Stimulated activated effector memory CD8-positive, alpha-beta T cell treated with anti-CD3 and anti-CD28 coated beads, Interleukin-12 subunit alpha, Interleukin-12 subunit beta, amount 100 ng/mL, for 72 hours (primary cell): ENCODE measurements at regions not wholly inside any gene's neighbourhood (a gene's known extent, or its start where the extent isn't known, plus 50 kb on each side); places are given as distances from the start of the nearest gene placed in this dataset.
"Not testable (repeated sequence)": the region's sequence is repeated elsewhere in the genome, so short reads cannot be mapped to it uniquely, and the experiment has no call there.

Experiments used
- ATAC-seq: fragments of 150-1000 bp; cut with Tn5 transposase; 2 replicates; pipeline ENCODE4 v1.10.0; 2021
- DNase-seq, 2 donors: peaks; one replicate each; pipeline ENCODE4 v3.0.0; 2021 to 2022; ENCODE audit warnings: low spot score in 2 of 2
- H3K27ac Mint-ChIP-seq: one replicate; pipeline ENCODE4 v1.8.0; 2022; ENCODE audit warnings: mild to moderate bottlenecking, mixed read lengths
- H3K36me3 Mint-ChIP-seq: one replicate; pipeline ENCODE4 v1.8.0; 2022; ENCODE audit warnings: mild to moderate bottlenecking, mixed read lengths
- H3K4me1 Mint-ChIP-seq: one replicate; pipeline ENCODE4 v1.8.0; 2022; ENCODE audit warnings: mixed read lengths
- H3K4me3 Mint-ChIP-seq: one replicate; pipeline ENCODE4 v1.8.0; 2022; ENCODE audit warnings: mild to moderate bottlenecking, mixed read lengths
- H3K9me3 Mint-ChIP-seq: one replicate; pipeline ENCODE4 v1.8.0; 2022; ENCODE audit warnings: mixed read lengths

DNA sequence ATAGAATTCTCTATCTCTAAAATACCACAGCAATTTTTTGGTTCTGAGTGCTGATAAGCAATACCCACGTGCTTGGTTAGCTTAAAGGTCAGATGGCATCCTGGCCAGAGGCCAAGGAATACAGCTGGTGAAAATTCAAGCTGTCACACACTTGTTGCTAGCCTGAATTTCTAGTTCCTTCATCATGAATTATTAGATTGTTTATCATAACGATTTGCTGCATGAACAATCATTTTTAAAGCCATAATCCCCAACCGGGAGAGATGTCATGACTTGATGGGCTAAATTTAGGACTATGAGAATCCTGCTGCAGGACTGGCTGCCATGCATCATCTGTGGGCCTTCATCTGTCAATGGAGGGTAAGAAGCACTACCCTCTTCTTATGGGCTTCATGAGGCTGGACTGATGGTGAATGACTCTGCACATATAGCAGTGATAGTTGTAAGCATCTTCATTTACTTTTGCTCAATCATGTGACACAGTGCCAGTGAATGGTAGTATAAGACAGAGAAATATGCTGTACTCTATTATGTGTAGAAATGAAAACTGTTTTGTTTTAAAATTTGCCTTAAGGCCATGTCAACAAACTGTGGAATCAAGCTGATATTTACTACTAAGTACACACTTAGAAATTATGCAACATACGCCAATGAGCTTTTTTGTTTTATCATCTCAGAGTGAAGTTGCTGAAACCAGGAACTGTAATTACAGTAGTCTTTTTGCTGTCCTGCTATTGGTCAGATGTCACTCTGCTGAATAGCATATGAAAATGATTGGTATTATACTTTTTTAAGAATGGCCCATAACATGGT is 80.5 kb upstream of the RALGPS2 start:
- ATAC-seq (no peak), DNase-seq (no peak)
- no peaks in the 10 kb centered on the region for H3K36me3 Mint-ChIP-seq
- H3K9me3 Mint-ChIP-seq: no peaks in the 10 kb centered on the region
- H3K4me1 Mint-ChIP-seq: no peaks in the 10 kb centered on the region
- no peak overlapping the region for H3K4me3 Mint-ChIP-seq
- H3K27ac Mint-ChIP-seq: no peak overlapping the region

DNA sequence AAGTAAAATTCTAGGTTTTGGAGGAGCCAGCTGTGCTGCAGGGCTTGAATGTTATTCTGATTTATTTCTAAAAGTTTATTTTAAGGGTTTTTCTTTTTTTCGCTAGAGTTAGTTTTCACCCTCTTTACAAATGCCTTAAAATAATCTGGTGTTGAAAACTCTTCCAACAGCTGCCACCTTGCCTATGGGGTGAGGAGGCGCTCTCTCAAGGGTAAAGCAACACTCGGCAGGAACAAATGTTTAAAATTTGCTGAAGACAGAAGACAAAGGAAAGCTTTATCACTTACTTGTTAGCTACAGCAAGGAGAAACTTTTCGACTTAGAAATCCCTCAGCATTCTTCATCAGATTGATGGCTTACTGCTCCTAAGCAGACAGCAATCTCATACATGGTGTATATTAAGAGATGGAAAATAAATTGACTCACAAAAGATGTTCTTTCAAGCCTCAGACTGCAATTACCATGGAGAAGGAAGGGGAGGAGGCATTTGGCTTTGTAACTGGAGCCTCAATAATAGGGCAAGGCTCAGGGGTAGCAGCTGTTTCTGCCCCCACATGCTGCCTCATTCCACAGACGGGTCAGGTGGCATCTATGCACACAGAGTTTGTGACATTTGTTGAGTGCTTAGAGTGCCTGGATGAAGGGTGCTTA is 79.8 kb upstream of the RALGPS2 start:
- ATAC-seq (no peak), DNase-seq (no peak)
- Mint-ChIP-seq H3K4me1 (no peaks in the 10 kb centered on the region), H3K4me3 (no peak overlapping the region), H3K9me3 (no peaks in the 10 kb centered on the region), H3K27ac (no peak overlapping the region), H3K36me3 (no peaks in the 10 kb centered on the region)

DNA sequence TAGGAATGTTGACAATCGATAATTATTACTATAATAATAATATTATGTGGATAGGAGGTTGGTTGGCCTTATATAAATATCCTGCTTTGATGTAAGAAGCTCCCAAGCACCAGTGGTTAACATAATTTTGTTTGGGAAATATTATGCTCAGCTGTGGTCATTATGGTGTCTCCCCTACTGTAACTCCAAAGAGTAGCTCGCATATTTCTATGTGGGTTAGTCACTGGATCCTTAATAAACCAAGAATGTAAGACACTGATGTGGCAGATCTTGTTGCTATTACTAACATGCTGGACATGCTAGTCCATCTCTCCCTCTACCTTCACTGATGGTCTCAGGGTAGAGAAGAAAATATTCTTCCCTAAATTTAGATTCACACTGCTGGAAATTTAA is 79.2 kb upstream of the RALGPS2 start:
- no peak overlapping the region for H3K4me3 Mint-ChIP-seq
- H3K27ac Mint-ChIP-seq: no peak overlapping the region
- ATAC-seq (no peak), DNase-seq (no peak)
- H3K36me3 Mint-ChIP-seq: no peaks in the 10 kb centered on the region
- no peaks in the 10 kb centered on the region for H3K9me3 Mint-ChIP-seq
- no peaks in the 10 kb centered on the region for H3K4me1 Mint-ChIP-seq

DNA sequence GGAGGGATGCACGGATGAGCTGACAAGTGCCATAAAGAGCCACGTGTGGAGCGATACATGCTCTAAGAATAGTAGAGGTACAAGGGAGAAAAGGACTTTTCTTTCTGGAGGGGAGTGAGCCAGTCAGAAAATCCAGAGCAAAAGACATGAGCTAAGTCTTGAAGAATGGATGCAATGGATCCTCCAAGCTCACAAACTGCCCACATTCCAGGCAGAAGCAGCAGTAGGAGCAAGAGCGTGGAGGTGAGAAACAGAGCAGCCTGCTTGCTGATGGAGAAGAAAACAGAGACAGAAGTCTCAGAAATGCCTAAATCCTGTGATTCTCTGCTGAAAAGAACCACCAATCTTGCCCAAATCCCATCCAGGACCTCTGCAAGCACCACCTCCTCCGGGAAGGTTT is 78.2 kb upstream of the RALGPS2 start:
- H3K9me3 Mint-ChIP-seq: no peaks in the 10 kb centered on the region
- DNase-seq (no peak), ATAC-seq (no peak)
- no peaks in the 10 kb centered on the region for H3K36me3 Mint-ChIP-seq
- H3K27ac Mint-ChIP-seq: no peak overlapping the region
- no peaks in the 10 kb centered on the region for H3K4me1 Mint-ChIP-seq
- no peak overlapping the region for H3K4me3 Mint-ChIP-seq

DNA sequence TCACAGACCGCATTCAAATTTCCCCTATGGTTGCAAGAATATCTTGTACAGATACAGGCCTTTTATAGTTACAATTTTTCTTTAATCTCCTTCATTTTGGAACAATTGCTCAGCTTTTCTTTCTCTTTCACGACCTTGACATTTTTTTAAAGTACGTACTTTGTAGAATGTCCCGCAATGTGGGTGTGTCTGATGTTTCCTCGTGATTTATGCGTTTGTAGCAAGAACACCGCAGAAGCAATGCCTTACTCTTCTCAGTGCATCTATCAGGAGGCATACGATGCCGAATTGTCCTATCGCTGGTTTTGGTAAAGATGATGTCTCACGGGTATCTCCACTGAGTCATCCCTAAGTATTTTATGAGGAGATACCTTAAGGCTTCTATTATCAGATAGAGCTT is 76.9 kb upstream of the RALGPS2 start:
- ATAC-seq (no peak), DNase-seq (no peak)
- Mint-ChIP-seq H3K36me3 (no peaks in the 10 kb centered on the region), H3K4me1 (no peaks in the 10 kb centered on the region), H3K4me3 (no peak overlapping the region), H3K9me3 (no peaks in the 10 kb centered on the region), H3K27ac (no peak overlapping the region)

DNA sequence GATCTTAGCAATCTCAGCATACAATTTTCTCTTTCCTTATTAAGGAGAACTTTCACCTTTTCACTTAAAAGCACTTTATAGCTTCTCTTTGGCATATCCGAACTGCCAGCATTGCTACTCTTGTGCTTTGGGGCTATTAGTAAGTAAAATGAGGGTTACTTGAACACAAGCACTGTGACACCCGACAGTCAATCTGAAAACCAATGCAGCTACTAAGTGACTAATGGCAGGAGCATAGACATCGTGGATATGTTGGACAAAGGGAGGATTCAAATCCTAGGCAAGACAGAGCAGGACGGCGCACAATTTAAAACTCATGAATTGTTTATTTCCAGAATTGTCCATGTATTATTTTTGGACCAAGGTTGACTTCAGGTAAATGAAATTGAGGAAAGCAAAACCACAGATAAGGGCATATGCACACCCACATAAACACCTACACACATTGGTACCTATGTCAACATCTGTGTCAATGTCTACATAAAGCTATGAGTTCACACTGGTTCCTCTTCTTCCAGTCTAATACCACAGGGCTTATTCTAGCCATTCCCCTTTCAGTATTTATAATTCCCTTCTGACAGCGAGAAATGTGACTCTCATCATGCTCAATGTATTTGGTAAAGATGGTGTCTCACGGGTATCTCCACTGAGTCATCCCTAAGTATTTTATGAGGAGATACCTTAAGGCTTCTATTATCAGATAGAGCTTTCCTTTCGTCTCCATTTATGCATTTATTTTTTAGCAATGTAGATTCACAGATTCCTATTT is 75.3 kb upstream of the RALGPS2 start:
- no peak for ATAC-seq
- Mint-ChIP-seq H3K9me3 (no peaks in the 10 kb centered on the region), H3K36me3 (no peaks in the 10 kb centered on the region)

DNA sequence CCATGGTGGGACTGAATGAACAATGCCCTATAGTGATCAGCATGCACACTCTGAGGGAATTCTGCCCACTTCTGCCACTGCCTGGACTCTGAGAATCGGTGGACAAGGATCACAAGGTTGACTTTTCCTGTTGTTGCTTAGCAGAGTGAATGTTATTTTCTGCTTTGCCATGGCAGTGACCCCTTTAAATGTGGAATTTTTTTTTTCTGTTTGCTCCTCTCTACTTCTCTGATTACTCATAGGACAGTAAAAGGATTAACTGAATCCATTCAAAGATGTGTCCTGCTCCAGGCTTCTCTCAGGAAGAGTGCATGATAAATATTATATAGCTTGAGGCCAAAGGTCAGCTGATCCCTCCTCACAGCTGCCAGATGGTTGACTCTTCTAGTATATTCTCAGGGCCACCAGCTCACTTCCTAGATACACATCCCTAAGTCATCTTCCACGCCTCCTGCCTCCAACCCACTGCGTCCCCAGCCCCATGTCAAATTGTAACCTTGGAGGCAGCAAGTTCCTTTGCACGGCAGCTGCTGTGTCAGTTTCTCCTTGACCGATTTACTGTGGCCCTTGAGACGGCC is 74.0 kb upstream of the RALGPS2 start:
- Mint-ChIP-seq H3K4me3 (no peak overlapping the region), H3K27ac (no peak overlapping the region), H3K9me3 (no peaks in the 10 kb centered on the region), H3K36me3 (no peaks in the 10 kb centered on the region), H3K4me1 (no peaks in the 10 kb centered on the region)
- no peak for ATAC-seq
- no peak for DNase-seq

More for the DNA sequence above, 75.3 kb upstream of the RALGPS2 start:
- H3K4me3 Mint-ChIP-seq: no peak overlapping the region
- no peaks in the 10 kb centered on the region for H3K4me1 Mint-ChIP-seq
- no peak for DNase-seq
- no peak overlapping the region for H3K27ac Mint-ChIP-seq

DNA sequence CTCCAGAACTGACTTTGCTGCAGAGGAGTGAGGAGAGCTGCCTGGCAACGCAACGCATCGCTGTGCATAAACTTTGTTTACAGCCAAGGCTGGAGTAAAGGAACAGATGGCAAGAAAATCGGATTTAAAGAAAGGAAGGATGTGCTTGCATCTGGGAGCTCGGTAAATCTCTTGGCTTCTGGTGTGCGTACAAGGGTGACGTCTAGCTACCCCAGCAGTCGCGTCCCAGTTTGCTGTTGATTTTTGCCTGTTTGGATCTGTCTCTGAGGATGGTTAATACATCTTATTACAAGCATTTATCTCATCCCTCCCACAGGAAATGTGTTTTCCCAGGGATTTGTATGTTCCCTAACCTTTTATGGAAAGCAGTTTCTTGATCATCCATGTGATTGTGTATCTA is 73.3 kb upstream of the RALGPS2 start:
- no peak for ATAC-seq
- no peaks in the 10 kb centered on the region for H3K4me1 Mint-ChIP-seq
- no peaks in the 10 kb centered on the region for H3K36me3 Mint-ChIP-seq
- no peak overlapping the region for H3K27ac Mint-ChIP-seq
- H3K4me3 Mint-ChIP-seq: no peak overlapping the region
- DNase-seq: no peak
- H3K9me3 Mint-ChIP-seq: no peaks in the 10 kb centered on the region

DNA sequence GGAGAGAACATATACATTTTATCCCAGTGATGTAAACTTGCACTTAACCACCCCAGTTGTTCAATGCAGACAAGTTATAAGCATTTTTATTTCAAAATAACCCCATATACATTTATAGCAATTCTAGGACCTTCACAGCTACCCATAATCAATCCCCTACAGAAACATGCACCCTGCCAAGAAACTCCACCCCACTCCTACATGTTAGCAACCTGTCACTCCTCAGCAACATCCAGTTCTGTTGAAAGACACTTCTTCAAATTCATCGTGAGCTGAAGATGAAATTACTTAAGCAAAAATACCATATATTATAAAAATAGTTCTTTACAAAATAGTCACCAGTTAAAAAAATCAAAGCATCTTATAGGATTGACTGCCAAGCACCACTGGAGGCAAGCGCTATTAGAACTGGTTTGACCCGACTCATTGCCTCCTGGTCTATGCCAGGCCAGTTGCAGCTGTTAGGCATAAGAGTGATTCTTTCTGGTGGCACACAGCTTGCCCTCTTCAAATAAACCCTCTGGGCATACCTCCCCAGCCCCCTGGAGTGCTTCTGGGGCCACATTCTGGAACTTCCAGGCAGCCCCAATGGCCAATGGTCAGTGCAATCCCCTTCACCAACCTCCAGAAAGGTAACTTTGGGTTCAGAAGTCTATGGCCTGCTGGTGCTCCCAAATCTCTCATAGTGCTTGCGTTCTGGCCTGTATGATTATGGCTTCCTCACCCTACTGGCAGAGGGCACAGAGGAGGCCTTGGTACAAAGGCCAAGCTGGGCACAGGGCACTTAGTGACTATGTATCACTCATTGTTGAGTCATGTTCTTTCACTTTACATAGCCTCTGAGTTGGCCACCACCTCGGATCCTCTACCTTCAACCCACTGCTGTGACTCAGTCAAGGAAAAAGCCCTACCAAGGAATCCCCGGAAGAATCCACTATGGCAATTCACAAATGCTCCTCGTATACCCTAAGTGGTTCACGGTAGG is 72.2 kb upstream of the RALGPS2 start:
- Mint-ChIP-seq H3K27ac (no peak overlapping the region), H3K4me3 (no peak overlapping the region), H3K4me1 (no peaks in the 10 kb centered on the region), H3K36me3 (no peaks in the 10 kb centered on the region), H3K9me3 (no peaks in the 10 kb centered on the region)
- ATAC-seq (peak; percentile 56), DNase-seq (no peak)

DNA sequence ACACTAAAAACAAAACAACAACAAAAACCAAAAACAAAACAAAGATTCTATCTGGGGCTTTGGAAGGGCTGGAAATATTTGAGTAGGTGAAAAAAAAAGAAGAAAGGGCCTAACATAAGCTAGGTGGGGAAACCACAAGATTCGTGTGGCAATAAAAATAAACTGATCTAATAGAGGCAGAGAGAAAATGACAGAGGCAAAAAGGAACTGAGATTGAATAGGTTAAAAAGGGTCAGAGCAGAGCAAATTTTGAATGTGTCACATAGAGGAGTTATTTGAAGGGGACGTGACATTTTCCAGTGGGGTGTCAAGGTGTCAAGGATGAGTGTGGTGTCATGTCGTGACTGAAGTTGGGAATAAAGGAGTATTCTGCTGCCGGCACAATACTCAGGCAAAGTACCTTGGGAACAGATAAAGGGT is 65.2 kb upstream of the RALGPS2 start:
- no peak overlapping the region for H3K27ac Mint-ChIP-seq
- H3K9me3 Mint-ChIP-seq: no peaks in the 10 kb centered on the region
- no peak overlapping the region for H3K4me3 Mint-ChIP-seq
- DNase-seq (no peak), ATAC-seq (no peak)
- H3K36me3 Mint-ChIP-seq: no peaks in the 10 kb centered on the region
- no peaks in the 10 kb centered on the region for H3K4me1 Mint-ChIP-seq

DNA sequence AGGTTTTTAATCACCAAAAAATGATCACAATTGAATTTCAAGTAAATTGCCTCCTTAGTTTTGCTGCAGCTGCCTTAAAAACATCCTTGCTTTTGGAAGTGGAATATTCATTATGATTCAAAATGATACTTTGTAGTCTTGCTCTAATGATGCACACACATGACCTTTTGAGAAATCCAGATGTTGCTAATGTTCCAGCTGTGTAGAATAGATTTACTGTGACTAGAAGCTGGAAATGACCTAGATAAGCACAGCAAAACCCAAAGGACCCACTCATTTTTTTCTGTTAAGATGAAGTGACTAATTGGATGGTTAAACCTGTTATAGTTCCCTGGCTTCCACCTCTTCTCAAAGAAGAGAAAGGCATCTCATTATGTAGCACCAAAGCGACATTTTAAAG is 64.6 kb upstream of the RALGPS2 start:
- no peaks in the 10 kb centered on the region for H3K4me1 Mint-ChIP-seq
- H3K4me3 Mint-ChIP-seq: no peak overlapping the region
- ATAC-seq: no peak

DNA sequence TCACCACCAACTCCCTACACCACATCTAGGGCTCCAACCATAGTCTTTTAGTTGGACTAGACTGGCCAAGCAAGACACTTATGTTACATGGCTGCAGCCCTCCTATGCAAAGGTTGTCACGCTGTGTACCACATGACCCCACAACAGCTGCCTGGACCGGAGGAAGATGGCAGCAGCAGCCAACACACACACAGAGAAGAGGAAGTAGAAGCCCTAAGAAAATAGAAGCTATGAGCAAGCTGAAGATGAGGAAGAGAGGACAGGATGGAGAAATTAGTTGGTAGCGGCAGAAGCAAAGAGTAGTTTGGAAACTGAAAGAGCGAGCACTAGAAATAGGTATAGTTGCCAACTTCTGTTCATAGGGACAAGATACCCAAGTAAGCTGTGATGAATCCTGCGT is 60.8 kb upstream of the RALGPS2 start:
- H3K27ac Mint-ChIP-seq: no peak overlapping the region
- H3K36me3 Mint-ChIP-seq: no peaks in the 10 kb centered on the region
- H3K4me1 Mint-ChIP-seq: no peaks in the 10 kb centered on the region
- ATAC-seq (peak; percentile 61), DNase-seq (no peak)
- H3K4me3 Mint-ChIP-seq: no peak overlapping the region
- H3K9me3 Mint-ChIP-seq: no peaks in the 10 kb centered on the region

More for the DNA sequence above, 64.6 kb upstream of the RALGPS2 start:
- H3K36me3 Mint-ChIP-seq: no peaks in the 10 kb centered on the region
- H3K27ac Mint-ChIP-seq: no peak overlapping the region
- DNase-seq: no peak
- H3K9me3 Mint-ChIP-seq: no peaks in the 10 kb centered on the region

DNA sequence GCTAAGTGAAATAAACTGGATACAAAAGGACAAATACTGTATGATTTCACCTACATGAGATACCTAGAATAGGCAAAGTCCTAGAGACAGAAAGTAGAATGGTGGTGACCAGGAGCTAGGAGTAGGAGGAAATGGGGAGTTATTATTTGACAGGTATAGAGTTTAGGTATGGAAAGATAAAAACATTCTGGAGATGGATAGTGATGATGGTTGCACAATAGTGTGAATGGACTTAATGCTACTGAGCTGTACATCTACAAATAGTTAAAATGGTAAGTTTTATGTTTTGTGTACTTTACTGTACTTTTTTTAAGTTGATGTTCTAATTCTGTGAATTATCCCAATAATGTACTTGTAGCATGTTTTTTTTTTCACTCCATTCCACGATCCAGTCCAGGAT is 59.5 kb upstream of the RALGPS2 start:
- ATAC-seq (no peak), DNase-seq (no peak)
- no peaks in the 10 kb centered on the region for H3K36me3 Mint-ChIP-seq
- no peaks in the 10 kb centered on the region for H3K9me3 Mint-ChIP-seq
- H3K4me3 Mint-ChIP-seq: no peak overlapping the region
- no peaks in the 10 kb centered on the region for H3K4me1 Mint-ChIP-seq
- H3K27ac Mint-ChIP-seq: no peak overlapping the region

DNA sequence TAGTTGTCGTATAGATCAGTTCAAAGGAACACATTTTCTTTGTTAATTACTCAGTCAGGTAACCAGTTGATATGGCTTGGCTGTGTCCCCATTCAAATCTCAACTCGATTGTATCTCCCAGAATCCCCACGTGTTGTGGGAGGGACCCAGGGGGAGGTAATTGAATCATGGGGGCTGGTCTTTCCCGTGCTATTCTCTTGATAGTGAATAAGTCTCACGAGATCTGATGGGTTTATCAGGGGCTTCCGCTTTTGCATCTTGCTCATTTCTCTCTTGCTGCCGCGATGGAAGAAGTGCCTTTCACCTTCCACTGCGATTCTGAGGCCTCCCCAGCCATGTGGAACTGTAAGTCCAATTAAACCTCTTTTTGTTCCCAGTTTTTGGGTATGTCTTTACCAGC is 58.2 kb upstream of the RALGPS2 start:
- not testable (repeated sequence) for H3K4me1 Mint-ChIP-seq, ATAC-seq, H3K36me3 Mint-ChIP-seq, H3K27ac Mint-ChIP-seq, H3K4me3 Mint-ChIP-seq, H3K9me3 Mint-ChIP-seq, DNase-seq
